Stimulated activated CD4-positive, alpha-beta T cell treated with anti-CD3 and anti-CD28 coated beads, Interleukin-4, amount 100 ng/mL, for 48 hours (primary cell): ENCODE measurements at regions not wholly inside any gene's neighbourhood (a gene's known extent, or its start where the extent isn't known, plus 50 kb on each side); places are given as distances from the start of the nearest gene placed in this dataset.

Experiments used
- DNase-seq, 2 donors: peaks; one replicate each; pipeline ENCODE4 v3.0.0-alpha.2; 2020; ENCODE audit warnings: low read depth in 2 of 2

DNA sequence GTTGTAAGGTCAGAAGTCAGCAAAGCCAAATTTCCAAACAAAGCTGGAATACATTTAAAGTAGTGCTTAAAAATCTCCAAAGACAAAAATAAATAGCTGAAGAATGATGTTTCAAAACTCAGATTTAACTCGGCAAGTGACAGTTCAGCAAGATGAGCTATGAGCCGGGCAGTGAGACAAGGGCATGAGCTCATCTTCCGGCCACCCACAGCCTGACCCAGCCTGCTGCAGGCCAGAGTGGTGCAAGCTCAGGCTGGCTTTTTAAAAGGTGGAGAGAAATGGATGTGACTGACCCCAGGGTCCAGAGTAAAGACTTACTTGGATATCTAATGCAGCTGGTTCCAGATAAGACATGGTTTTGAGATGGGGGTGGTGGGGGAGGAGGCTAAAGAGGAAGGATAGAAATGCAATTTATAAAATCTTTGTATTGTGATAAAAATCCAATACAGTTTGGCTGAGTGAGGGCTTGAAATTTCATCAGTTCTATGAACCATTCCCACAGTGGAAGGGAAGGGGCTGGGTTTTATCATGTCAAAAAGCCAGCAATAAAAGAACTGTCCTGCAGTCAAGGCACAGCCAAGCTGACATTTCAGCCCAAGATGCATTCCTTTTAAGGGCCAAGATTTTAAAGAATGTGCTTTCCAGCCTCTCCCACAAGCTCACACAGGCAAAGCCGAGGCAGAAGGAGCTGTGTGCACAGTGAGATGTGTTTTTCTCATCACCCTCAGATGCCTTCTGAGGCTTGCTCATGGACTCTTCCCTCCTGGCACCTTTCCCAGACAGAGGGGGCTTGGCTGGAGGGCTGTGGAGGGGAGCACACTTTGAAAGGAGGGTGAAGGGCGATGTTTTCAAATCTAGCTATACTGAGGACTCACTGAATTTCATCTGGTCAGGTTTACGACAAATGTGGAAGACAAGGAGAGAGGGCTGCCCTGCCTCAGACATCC is 97.9 kb upstream of the KLHL29 start:
- no peak for DNase-seq

- DNase-seq: no peak
These were observed 95.3 kb upstream of the KLHL29 start for GRCh38 chr2:23289671-23290070.

DNA sequence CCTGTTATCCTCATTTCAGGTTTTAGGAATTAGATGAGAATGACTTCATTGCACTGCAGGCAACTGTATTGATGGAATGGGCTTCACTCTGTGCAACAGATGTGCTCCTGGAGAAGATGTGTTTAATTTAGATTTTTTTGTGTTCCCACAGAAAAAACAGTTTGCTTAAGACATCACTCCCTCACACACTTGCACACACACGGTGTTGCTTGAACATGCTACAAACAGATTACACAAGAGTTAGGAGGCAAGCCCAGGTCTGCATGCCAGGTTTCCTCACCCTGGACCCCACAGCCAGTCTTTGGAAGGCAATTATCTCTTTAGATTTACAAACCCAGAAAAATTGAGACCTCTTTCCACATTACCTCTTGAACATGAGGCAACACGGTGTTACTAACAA is 93.7 kb upstream of the KLHL29 start:
- DNase-seq: no peak

DNA sequence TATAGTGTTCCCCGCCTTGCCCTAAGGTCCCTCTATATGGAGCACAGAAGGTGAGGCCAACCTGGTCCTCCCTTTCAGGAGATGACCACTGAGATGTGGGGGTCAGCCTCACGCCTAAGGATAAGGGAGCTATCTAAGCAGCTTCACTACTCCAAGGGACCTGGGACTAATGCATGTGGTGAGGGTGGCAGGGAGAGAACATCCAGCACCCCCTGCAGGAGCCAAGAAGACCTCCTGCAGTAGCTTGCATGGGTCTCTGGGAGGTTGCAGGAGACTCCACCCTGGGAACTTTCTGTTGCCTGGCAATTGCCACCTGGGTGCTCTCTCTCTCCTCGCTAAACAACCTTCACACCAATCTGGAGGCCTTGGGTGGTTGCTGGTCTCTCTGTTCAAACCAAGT is 93.0 kb upstream of the KLHL29 start:
- no peak for DNase-seq

DNA sequence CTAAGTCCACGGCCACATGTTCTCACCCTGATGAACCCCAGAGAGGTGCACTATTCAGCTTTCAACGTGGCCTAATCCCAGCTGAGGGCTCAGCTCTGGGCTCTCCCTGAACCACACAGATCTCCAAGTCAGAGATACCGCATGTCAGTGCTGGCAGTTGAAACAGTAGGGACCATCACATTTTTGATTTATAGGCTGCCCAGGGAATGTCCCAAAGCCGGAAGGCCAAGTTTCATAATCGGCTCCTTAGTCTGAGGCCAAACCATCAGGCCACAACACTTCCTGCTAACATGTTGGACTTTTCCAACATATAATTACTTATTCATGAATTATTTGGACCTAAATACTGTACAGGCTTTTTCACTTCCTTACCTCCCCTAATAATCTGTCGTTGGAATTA is 91.9 kb upstream of the KLHL29 start:
- no peak for DNase-seq

GRCh38 chr2:23293731-23294130 is 91.2 kb upstream of the KLHL29 start:
- no peak for DNase-seq

DNA sequence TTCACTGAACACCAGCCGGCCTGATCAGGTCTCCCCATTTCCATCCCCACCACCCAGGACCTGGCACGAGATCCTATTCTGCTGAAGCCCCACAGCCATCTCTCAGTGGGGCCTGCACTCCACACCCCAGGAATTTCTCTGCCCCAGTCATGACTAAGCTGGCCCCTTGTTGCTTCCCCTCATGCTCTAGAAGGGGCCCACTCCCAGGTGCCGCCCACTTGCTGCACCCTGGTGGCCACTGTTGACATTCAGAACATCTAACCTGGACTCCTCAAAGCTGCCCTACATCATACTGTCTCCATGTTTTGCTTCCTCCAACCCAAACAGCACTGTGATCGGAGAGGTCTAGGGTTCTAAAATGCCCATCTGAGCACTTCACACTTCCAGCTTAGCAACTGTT is 90.7 kb upstream of the KLHL29 start:
- DNase-seq: no peak

GRCh38 chr2:23296691-23297090 is 88.3 kb upstream of the KLHL29 start:
- DNase-seq: no peak

DNA sequence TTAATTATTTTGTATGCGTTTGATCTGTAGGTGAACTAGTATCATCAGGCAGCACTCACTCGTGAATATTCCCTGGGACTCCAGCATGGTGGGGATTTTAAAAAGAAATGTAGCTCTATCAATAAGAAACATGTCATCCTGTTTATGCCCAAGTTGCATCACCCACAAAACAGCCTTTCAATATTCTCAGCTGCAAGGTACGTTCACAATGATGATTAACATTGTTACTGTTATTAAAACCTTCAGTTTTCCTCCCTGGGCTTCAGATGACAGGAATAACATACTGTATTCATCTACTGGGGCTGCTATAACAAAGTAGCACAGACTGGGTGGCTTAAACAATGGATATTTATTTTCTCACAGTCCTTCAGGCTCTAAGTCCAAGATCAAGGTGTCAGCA is 87.9 kb upstream of the KLHL29 start:
- no peak for DNase-seq

DNA sequence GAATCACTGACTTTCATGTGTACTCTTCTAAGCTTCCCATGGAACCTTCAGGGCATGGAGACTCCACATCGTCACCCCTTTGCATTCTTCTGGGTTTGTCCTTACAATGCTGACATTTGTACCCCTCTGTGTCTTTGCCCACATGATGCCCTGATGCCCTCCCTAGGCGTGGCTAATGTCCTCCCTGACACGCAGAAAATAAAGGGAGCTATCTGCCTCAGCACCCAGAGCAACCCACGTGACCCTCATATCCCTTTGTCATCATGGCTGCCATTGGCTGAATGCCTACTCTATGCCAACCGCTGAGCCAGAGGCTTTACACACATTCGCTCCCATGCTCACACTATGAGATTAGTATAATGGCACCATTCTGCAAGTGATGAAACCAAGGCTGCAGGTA is 86.4 kb upstream of the KLHL29 start:
- no peak for DNase-seq

DNA sequence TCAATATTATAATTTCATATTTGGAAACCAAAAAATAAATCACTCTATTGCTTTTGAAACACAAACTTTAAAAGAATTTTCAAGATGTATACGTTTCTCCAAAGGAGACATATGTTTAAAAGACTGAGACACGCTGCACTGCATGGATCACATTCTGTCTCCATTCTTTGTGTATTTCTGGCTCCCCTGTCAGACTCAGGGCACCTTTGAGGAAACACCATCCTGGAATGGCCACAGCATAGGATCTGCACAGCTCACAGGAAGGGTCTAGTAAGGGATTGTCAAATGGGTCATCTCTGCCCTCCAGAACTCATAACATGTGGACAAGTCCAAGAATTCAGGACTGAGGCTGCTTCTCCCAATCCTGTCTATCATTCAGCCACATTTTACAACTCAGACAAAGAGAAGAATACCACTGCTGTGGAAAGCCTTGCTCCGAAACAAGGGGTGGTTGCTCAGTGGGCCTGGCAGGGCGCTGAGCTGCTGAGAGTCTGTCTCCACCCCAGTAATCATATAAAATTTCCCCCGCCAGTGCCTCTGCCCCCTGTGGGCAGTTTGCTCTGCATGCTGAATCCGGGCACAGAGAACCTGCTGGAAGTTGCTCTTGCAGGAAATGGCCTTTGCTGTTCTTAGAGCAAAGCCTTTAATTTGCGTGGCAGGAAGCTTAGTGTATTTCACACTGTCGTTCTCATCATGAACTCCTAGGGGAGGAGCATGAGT is 85.3 kb upstream of the KLHL29 start:
- no peak for DNase-seq

GRCh38 chr2:23301136-23301535 is 83.8 kb upstream of the KLHL29 start:
- no peak for DNase-seq

GRCh38 chr2:23302591-23302990 is 82.4 kb upstream of the KLHL29 start:
- DNase-seq: no peak

GRCh38 chr2:23306401-23306800 is 78.6 kb upstream of the KLHL29 start:
- DNase-seq: no peak

DNA sequence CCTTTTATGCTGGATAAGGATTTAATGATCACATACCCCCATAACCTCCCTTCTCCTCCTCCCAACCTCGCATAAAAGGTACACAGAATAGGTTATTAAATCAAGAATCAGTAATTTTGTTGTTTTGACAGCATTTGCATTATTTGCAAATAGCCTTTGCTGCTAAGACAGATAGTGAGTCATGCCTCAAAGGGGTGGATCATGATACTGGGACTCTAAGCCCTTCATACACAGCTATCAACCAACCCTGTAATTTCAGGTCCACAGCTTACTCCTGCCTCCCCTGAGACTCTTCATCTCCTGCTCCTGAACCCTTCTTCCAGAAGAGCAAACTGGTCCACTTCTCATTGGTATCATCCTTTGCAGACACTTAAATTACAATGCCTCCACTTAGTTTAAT is 73.8 kb upstream of the KLHL29 start:
- DNase-seq: no peak

DNA sequence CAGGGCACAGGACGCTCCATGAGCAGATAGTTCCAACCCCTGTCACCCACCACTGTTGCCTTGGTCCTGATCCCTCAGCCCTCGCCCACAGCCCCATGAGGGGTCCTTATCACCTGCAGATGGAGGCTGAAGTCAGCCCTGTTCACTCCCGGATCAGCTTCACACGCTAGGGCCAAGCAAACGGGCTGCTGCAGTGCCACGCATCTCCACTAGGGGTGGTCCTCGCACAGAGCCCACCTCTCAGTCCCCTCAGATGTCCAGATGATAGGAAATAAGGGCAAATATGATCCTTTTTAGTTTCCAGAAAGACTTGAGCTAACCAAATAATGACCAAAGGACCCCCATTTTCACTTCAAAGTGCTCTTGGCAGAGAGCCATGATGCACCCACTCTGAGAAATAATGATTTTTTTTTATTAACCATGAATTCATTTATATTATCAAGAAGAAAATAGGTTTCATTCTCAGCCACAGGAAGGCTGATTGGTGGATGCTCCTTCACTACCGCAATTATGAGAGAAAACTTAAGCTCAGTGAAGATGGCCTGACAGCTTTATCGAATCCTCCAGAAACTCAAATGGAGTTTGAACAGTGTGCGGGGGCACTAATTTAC is 71.9 kb upstream of the KLHL29 start:
- peak; percentile 9 to 35 for DNase-seq

DNA sequence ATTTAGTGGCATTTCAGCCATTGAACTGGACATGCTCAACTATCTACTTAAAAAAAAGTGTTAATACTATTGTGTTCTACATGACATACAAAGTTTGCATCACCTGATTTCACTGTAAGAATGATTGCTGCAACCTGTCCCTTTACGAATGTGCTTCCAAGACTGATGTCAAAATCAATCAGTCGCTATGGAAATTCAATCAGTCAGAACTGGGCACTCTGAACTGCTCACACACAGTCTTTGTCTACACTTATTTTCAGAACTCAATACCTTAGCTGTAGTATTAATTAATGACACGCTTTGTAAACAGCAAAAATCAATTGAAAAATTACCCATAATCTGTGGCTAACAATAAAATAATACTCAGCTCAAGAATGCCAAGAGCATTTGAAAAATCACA is 70.3 kb upstream of the KLHL29 start:
- no peak for DNase-seq

GRCh38 chr2:23320058-23320457 is 64.9 kb upstream of the KLHL29 start:
- no peak for DNase-seq

DNA sequence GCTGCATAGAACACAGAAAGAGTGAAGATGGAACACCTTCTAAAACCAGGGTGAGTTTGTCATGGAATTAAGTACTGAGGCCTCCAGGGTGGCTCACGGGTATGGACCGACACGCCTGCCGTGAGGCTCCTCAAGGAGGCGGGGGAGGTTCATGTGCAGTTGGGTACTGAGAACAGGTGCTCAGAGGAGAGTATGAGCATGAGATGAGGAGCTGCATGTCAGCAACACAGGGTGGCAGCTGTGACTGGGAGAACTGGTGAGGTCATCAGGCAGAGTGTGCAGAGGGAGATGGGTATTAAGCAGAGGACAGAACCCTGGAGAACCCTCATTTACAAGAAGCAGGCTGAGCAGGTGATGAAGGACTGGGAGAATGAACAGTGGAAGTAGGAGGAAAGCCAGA is 63.2 kb upstream of the KLHL29 start:
- no peak for DNase-seq

DNA sequence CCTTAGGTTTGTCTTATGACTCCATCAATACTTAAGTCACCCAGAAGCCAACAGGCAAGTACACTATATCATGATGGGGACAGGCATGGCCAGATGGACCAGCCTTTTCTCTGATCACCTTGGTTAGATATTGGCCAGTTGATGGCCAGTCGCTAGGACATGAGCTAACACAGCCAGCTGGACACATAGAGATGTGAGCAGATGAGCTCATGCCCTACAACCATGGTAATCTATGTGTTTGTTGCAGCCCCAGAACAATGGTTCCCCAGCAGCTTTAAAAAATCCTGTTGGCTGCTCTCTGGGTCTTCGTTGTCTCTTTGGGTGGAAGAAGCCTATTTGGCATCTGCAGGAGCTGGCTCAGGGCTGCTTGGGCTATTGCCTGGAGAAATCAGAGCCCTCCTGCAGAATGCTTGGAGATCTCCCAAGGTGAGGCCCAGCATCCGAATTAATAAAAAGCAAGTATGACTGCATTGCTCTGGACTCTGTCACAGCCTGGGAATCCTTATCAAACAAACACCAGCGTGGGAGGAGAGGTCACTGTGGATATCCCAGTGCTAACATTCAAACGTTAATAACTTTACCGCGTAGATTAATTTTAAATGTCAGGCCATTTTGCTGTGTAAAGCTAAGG is 62.3 kb upstream of the KLHL29 start:
- DNase-seq: no peak

DNA sequence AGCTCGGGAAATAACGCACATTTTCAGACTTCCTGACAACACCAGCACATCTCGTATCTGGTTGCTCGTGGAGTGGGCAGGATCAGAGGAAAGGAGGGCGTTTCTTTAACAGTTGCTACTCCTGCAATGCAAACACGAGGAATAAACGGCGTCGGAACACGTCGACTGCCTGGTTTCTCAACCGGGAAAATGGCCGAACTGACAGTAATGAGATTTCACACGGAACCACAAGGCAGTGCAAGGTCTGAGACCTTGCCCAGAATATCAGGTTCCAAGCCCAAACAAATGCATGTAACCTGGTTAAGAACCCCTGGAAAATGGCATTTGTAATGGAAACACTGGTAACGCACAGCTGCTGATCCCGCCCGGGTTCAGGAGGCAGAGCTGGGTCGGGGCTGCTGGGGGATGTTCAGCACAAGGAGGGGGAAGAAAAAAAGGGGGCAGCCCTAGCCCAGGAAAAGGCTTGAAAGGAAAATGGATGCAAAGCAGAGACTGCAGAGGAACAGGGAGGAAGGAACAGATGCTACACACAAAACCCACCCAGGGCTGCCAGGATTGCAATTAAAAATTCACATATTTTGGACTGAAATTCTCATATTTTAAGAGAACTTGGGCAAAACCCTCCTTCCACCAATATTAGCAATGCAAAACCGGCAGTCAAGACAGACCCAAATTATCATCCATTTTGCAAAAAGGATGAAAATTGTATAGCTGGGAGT is 61.6 kb upstream of the KLHL29 start:
- no peak for DNase-seq
